Stimulated activated CD4-positive, alpha-beta T cell treated with anti-CD3 and anti-CD28 coated beads, TNF-alpha, amount 100 ng/mL, for 48 hours (primary cell): ENCODE measurements at regions not wholly inside any gene's neighbourhood (a gene's known extent, or its start where the extent isn't known, plus 50 kb on each side); places are given as distances from the start of the nearest gene placed in this dataset.

Experiments
- DNase-seq, 3 donors: peaks; one replicate each; pipeline ENCODE4 v3.0.0-alpha.2; 2020; ENCODE audit warnings: low read depth in 3 of 3

DNA sequence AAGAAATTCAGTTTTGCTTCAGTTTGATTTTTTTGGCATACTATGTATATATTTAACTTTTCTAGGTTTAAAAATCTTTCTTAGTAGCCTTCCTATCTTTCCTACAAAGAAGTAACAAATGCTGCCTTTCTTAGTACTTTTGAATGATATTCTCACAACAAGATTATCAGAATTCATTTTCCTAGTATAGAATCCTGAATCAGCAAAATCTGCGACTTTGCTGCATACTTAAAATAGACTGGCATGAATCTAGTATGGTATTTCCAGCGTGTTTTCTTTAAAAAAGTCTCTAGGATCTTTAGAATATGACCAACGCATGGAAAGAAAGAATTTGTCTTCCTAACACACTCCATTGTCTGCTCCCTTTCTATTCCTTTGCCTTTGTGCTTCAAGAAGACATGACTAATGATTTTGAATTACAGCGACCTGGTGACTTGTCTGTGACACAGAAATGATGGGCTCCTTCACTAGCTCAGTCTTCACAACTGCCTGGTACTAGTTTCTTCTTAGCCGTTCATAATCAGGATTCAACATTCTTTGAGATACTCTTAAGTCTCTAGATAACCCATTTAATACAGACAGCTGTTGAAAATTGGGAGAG is 349.8 kb downstream of the PPARGC1A start:
- no peak for DNase-seq

DNA sequence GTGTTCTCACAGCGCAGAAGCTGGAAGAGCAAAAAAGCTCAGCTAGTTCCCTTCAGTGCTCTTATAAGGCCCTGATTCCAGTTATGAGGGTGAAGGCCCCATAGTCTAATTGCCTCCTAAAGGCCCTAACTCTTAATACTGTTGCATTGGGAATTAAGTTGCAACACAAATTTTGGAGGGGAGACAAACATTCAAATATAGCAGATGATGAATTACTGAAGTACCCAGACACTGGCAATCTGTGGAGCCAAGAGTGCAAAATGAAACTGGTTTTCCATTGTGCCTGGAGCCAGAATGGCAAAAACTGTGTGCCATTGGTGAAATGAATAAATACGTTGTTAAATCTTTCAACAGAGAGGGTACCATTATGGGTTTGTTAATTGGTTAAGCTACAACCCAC is 356.0 kb downstream of the PPARGC1A start:
- DNase-seq, result no peak

DNA sequence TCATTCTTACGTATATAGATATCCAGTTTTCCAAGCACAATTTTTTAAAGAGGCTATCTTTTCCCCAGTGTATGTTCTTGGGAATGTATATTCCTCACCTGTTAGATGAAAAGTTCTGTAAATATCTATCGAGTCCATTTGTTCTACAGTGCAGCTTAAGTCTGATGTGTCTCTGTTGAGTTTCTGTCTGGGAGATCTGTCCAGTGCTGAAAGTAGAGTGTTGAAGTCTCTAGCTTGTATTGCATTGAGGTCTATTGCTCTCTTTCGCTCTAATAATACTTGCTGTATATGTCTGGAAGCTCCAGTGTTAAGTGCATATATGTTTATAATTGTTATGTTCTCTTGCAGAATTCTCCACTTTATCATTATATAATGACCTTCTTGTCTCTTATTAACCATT is 373.1 kb downstream of the PPARGC1A start:
- no peak for DNase-seq

DNA sequence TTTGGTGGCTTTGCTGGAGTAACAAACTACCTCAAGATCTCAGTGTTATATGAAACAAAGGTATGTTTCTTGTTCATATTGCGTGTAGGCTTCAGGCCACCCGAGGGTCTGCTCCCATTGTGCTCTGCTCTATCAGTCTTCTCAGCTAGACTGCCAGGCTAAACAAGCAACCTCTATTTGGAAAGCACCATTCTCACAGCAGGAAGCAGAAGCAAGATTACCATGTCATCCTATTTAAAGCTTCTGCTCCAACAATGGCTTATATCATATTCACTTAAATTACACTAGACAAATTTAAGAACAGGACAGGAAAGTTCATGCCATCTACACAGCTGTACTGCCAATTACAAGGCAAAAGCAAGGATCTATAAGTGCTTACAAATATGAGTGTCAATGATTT is 385.8 kb downstream of the PPARGC1A start:
- DNase-seq, result no peak

DNA sequence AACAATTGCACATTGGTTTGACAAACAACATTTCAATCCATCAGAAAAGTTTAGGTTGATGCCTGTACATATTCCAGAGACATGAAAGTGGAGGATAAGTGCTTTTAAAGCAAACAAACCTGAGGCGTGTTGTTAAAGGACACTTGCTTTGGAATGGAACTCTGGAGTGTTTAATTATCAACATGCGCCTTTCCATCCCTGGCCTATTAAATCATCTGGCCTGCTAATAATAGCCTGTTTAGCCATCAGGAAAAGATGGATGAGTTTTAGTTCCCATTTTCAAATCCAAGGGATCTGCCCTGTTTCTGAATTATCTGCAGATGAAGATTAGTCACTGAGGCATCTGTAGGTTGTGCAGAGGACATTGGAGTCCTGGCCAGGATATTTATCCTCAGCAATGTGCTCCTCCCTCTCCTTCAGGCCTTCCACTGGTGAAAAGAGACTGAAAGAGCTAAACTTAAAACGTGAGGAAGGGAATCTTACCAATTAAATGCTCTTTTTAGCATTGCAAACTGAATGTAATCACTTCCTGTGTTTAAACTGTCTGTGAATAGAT is 388.9 kb downstream of the PPARGC1A start:
- DNase-seq, result no peak

DNA sequence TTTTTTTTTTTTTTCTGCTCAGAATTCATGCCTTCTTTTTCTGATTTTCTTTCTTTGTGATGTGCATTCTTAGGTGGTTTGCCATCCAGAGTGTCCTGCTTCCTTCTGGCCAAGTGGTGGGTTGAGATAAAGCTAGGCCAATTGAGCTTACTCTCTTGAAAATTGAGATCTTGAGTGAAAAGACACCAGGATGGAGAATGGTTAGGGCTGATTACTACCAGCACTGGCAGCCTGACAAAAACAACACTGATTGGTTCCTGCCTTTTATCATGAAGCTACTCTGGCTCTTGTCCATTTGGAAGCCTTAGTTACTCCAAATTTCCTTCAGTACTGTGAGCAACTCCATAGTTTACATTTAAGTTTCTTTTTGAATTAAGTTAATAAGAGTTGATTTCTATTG is 404.0 kb downstream of the PPARGC1A start:
- no peak for DNase-seq

DNA sequence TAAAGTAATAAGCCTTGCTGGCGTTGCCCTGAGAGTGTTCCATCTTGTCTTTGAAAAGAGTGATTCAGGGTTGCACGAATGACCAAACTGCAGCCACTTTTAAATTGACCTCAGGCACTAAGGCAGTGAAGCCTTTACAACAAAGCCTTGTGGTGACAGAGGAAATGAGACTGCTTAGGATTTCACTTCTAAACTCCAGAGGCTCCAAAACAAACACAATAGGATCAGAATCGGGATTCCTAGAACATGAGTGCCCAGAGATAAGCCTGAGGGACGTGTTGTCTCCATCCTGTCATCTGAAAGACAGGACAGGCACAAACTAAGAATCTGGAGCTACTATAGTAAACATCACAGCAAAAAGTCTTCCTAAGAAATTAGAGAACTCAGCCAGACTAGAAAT is 405.2 kb downstream of the PPARGC1A start:
- no peak for DNase-seq

DNA sequence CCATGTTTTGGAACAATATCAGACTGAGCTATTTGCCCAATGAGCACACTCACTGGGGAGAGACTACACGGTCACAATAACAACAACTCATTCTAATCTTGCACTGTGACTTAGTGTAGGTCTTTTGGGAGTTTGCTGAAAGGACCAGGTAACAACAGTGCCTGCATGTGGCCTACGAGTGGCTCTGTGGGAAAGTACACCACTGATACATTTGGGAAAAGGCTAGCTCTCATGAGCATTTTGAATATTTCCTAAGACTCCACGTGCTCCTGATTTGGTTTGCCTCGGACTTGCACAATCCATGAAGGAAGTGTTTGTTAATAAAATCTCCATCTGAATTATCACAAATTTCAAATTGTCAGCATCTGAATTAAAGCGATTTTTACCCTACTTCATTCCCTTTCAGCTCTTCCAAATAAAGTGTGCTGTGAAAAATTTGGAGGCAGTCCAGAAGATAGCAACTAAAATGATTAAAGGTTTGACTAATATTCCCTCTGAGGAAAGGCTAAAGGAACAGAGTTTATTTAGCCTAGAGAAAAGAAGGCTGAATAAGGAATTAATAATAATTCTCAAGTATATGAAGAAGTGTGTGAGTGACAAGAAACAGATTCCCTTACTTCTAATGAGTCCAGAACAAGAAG is 406.4 kb downstream of the PPARGC1A start:
- no peak for DNase-seq

DNA sequence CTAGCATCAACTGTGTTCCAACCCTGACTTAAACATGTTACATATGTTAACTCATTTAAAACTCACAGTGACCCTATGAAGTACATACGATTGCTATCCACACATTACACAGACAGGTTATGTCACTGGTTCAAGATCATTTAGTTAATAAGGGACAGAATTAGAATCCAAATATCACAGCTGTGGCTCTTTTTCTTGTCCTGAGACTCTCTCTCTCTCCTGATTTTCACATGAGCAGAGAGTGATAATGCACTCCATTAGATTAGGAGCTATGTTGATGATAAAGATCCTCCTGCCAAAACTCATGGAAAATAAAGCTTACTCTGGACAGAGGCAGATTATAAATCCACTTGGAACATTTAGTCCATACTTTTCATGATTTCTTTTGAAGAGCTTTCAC is 408.3 kb downstream of the PPARGC1A start:
- no peak for DNase-seq

DNA sequence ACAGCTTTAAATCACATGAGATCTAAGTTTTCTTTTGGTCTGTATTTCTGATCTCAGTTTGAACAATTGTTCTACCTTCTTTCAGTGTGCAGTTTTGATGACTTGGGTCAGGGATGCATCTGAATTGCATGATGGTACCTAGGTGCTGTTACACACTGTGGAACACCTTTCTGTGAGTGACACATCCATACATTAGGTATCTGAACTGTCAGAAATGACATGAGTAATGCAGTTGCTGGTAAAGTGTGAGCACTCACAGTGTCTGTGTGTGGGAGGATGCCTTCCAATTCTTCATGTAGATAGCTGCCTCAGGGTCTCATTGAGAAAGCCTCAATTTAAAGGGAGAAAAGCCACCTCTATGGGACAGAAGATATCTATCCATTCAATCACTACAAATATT is 411.9 kb downstream of the PPARGC1A start:
- no peak for DNase-seq

DNA sequence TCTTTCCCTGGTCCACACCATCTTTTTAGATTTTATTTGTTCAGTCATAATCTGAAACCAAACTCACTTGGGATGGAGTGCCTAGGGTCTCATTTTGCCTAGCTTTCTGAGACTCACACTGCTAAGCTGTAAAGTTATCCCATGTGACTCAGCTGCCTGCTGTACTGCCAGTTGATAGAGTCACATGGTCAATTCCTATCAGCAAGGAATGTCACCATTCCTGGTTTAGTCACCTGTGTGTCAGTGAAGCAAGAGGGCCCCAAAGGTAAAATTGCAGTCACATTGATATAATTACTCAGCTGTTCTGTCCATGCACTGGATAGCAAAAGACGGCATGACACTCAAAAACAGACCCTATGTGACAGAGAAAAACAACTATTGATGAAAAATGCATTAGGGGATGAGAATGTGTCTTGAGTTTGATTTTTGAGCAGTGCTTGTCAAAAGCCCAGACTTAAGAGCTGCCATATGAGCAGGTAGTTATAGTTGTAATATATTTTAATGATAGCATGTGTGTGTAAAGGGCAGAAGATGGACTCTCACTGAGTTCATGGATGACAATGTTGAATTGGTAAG is 413.2 kb downstream of the PPARGC1A start:
- DNase-seq, result no peak

DNA sequence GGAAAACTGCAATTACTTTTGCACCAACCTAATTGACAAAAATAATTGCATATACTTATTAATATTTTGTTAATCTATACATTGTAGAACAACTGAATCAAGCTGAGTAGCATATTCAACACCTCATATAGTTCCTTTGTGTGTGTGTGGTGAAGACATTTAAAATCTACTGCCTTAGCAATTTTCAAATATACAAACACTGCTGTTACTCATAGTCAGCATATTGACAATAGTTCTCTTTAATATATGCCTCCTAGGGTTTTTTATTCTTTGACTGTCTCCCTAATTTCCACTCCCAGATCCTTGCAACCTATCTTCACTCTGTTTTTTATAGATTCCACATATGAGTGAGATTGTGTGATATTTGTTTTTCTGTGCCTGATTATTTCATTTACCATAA is 426.8 kb downstream of the PPARGC1A start:
- DNase-seq, result no peak

DNA sequence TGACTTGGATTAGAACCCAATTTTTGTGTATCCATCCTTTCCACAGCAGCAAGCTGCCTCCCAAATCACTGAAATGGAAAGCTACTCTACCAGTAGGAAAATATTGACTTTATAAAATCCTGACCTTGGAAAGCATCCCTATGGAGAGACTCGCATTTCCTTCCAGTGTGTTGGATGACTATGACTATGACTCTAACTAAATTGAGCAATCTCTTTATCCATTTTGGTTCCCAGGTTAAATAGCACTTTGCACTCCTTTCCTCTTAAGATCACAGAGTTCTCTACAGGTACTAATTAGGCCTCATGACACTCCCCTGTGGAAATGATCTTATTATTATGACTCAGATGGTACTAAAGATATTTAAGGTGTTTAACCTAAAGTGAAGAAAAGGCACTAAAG is 431.8 kb downstream of the PPARGC1A start:
- no peak for DNase-seq

DNA sequence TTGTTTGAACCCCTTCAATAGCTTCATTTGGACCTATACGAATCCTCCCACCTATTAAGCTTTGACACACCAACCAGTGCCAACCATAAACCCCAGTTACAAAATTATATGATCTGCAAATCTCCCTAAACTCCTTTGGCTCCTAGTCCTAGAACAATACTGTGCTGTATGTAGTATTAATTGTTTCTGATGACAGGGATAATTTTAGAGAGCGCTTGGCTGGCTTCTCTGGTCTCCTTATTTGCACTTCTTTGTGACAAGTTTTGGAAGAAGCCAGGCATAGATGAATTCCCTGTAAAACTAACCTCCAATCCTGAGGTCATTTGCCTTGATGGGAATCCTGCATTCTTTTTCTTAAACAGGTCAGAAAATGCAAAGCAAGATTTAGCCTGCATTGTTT is 433.0 kb downstream of the PPARGC1A start:
- DNase-seq, result no peak

DNA sequence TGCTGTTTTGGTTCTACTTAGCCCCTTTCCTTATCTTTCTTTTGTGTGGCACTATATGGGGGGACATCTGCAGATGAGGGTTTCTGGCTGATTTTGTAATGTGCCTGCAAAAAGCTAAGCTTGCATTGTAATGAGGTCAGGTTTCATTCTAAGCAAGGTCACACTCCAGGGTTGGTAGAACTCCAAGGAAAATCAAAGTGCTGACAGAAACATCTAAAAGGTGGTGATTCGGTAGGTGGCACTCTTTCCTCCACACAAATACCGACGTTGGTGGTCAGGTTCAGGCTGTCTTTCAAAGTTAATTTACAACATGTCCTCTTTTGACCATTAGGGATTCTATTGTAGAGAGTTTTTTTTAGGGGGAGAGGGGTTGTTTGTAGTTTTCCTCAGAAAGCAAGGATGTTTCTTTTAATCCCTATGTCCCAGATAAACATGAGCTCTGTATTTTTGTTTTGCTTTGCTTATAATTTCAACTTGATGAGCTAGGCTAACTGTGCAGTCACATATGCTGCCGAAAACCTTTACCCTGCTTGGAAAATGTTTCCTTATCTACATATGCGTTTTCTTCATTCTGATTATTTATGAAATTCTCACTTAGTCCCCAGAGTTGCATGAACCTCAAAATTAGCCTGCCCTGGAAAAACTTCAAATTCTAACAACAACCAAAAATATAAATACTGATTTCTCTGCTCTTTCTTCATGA is 434.2 kb downstream of the PPARGC1A start:
- DNase-seq, result no peak

DNA sequence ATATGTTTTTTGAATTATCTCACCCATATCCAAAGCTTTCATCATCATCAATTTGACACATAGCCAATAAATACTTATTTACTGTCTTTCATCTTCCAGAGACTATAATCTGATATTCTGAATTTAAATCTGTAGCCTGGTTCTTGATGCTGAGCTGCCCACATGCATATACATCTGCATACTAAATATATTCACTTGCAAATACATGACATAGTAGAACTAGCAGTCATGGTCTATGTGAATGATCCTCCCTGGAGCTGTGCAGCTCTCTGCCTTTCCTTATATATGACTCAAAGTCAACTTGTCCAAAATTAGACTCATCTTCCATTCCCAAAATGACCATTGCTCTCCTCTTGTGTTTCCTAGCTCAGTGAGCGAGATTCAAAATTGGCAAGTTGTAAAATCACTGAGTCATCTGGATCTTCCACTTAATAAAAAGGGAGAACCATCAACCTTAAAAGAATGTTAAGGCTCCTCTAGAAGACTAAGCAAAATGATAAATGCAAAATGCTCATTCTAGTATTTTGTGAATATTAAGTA is 448.2 kb downstream of the PPARGC1A start:
- DNase-seq, result no peak

DNA sequence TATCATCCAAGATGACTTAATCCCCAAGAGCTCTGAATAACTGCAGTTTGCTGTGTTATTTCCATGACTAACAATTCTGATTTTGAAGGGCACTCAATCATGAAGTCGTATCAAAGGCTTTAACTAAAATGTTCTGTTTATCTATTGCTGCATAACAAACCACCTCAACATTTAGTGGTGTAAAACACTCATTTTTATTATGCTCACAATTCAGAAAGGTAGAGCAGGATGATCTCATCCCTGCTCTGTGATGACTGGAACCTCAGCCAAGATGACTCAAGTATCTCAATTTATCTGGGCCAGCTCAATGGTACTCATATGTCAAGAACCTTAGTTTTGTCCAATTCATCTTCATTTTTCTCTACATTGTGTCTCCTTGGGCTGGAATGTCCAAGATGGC is 451.1 kb downstream of the PPARGC1A start:
- no peak for DNase-seq

DNA sequence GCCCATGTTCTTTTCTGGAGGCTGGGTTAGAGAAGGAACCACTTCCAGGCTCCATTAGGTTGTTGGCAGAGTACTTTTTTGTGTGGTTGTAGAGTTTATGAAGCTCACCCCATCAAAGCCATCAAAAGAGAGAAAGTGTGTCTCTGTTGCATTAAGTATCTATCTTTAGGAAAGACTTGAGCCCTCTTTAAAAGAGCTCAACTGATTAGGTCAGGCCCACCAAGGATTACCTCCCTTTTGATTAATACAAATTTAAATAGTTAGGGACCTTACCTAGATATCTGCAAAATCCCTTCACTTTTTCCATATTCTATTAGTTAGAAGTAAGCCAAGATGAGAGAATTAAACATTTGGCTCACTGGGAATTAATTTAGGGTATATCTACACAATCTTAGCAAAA is 460.4 kb downstream of the PPARGC1A start:
- no peak for DNase-seq

DNA sequence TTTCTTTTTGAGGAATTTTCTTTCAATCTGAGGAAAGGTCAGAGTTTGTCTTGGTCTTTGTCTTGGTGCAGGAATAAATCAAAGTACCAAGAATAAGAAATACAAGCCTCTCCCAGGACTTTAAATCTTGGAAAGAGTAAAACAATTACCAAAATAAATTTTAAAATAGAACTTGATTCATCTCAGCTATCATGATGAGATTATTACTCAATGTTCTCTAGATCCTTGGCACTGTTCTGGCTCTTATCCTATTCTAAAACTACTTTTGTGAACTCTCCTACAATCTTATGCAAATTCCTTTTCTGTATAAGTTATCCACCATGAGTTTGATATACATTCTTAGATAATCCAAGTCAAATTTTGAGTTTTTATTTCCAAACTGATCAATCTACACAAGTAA is 464.3 kb downstream of the PPARGC1A start:
- no peak for DNase-seq

DNA sequence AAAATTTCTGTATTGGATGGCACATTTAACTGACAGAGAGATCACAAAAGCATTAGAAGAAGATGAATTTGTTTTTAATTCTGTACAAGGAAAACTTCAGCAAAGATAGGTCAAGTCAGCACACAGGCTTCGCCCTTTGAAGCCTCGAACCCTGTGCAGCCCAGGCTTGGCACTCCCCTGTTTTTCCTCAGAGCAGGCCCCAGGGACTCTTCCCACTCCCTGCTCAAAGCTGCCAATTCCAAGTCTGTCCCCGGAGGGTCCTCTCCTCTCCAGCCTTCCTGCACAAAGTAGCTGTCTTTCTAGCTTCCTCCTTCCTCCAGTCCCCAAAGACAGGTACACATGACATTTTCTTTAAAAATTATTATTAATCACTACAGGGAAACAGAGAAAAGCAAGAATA is 466.3 kb downstream of the PPARGC1A start:
- no peak for DNase-seq

DNA sequence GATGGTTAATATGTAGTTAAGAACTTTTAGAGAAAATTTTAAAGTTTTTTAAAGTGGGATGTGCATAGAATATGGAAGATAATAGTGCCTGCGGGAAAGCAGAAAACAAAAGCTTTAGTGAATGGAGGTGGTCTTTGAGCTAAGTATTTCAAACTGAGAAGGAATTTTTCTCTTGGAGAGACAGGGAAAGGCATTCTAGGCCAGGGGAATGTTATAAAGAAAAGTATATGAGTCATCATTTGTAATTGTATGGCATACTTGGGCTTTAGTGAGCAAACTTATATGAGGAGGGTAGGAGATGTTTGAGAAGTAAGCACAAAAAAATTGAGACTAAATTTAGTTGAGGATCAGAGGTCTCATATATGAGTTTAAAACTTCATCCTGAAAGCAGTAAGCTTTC is 467.0 kb downstream of the PPARGC1A start:
- DNase-seq, result no peak

DNA sequence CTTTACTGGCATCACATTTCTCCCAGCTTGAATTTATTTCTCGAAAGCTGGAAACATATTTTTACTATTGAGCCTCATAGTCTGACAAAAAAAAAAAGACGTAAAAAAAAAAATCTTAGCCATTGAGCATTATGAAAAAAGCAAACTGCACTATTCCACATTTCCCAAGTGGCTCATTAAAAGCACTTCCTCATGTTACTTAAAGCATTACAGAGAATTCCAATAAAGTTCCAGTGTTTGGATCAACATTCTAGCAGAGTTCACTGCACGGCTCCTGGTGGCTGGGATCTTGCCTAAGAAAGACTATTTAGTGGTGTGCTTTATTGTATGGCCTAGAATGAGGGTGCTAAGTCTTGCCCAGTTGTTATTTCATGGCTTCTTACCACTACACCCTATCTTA is 476.2 kb downstream of the PPARGC1A start:
- DNase-seq, result no peak

DNA sequence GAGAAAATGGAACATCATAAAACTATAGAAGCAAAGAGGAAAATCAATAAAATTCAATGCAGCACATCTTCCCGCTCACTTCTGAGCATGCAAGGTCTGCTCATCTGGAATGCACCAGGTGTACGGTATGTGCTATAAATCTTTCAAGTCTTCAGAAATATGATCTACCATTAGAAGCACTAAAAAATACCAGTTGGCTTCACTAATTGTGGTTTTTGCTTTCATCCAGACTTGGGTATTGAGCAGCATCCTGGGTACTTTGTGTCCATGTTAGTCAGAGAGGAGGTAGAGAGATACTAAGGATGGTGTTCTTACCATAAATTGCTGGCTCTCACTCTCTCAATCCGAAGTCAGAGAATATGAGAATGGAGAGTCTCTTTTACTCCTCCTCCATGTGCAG is 477.1 kb downstream of the PPARGC1A start:
- DNase-seq, result no peak
